GM23338 (cell line): ENCODE measurements at regions not wholly inside any gene's neighbourhood (a gene's known extent, or its start where the extent isn't known, plus 50 kb on each side); places are given as distances from the start of the nearest gene placed in this dataset.

Experiments used
- ATAC-seq: fragments of 200-7000 bp; cut with Tn5 transposase; 3 replicates; pipeline ENCODE4 v1.9.1; 2020
- DNase-seq: peaks from one replicate; pipeline ENCODE4 v3.0.0-alpha.2; 2015; ENCODE audit warnings: low spot score
- H2AFZ ChIP-seq: fragments of 200-600 bp; sonication (generic); 2 replicates; pipeline ENCODE4 v1.8.0; 2016; ENCODE audit warnings: antibody characterized with exemption, mild to moderate bottlenecking, moderate library complexity
- H3F3A ChIP-seq: fragments of 200-600 bp; sonication (generic); replicated peaks from 2 replicates; pipeline ENCODE4 v1.8.0; 2017; ENCODE audit warnings: antibody characterized with exemption, mixed run types, low read depth
- H3K27ac ChIP-seq: fragments of 200-600 bp; sonication (generic); 2 replicates; pipeline ENCODE4 v1.6.1; 2016; ENCODE audit warnings: low read depth
- H3K27me3 ChIP-seq: fragments of 200-600 bp; sonication (generic); 2 replicates; pipeline ENCODE4 v1.8.0; 2016; ENCODE audit warnings: mild to moderate bottlenecking, mixed run types, moderate library complexity; ENCODE audit not compliant: insufficient read depth
- H3K36me3 ChIP-seq: fragments of 200-600 bp; sonication (generic); 2 replicates; pipeline ENCODE4 v1.8.0; 2016; ENCODE audit warnings: mild to moderate bottlenecking; ENCODE audit not compliant: insufficient read depth
- H3K4me1 ChIP-seq: fragments of 200-600 bp; sonication (generic); 2 replicates; pipeline ENCODE4 v1.8.0; 2016; ENCODE audit warnings: mild to moderate bottlenecking, moderate library complexity; ENCODE audit not compliant: insufficient read depth
- H3K4me2 ChIP-seq: fragments of 200-600 bp; sonication (generic); 2 replicates; pipeline ENCODE4 v1.7.1; 2017; ENCODE audit warnings: mixed run types
- H3K4me3 ChIP-seq: fragments of 200-600 bp; sonication (generic); 2 replicates; pipeline ENCODE4 v1.6.1; 2016; ENCODE audit warnings: mixed run types
- H3K79me2 ChIP-seq: fragments of 200-600 bp; sonication (generic); replicated peaks from 2 replicates; pipeline ENCODE4 v1.8.0; 2017; ENCODE audit warnings: mild to moderate bottlenecking; ENCODE audit not compliant: insufficient read depth
- H3K9me2 ChIP-seq: fragments of 200-600 bp; sonication (generic); 2 replicates; pipeline ENCODE4 v1.8.0; 2017; ENCODE audit not compliant: insufficient read depth
- H4K20me1 ChIP-seq: fragments of 200-600 bp; sonication (generic); replicated peaks from 2 replicates; pipeline ENCODE4 v1.8.0; 2017; ENCODE audit warnings: mild to moderate bottlenecking; ENCODE audit not compliant: insufficient read depth
- H3K27ac Mint-ChIP-seq: 2 replicates; pipeline ENCODE4 v1.8.0; 2020; ENCODE audit warnings: inconsistent platforms, mild to moderate bottlenecking, moderate library complexity, mixed read lengths
- H3K27me3 Mint-ChIP-seq: 3 replicates; pipeline ENCODE4 v1.8.0; 2022; ENCODE audit warnings: low read depth, mild to moderate bottlenecking, moderate library complexity, mixed read lengths, inconsistent platforms; ENCODE audit not compliant: insufficient read depth, poor library complexity
- H3K36me3 Mint-ChIP-seq: 3 replicates; pipeline ENCODE4 v1.8.0; 2021; ENCODE audit warnings: low read depth, mild to moderate bottlenecking, inconsistent platforms, moderate library complexity, mixed read lengths
- H3K4me1 Mint-ChIP-seq: 3 replicates; pipeline ENCODE4 v1.8.0; 2020; ENCODE audit warnings: mild to moderate bottlenecking, inconsistent platforms, mixed read lengths
- H3K4me3 Mint-ChIP-seq: 3 replicates; pipeline ENCODE4 v1.8.0; 2021; ENCODE audit warnings: moderate library complexity, mild to moderate bottlenecking, inconsistent platforms, mixed read lengths
- H3K9me3 Mint-ChIP-seq: 3 replicates; pipeline ENCODE4 v1.8.0; 2020; ENCODE audit warnings: moderate library complexity, mild to moderate bottlenecking, inconsistent platforms, mixed read lengths
- CREB1 ChIP-seq: fragments of 250-450 bp; sonication (Bioruptor Pico); IDR thresholded peaks from 2 replicates; pipeline ENCODE4 v1.5.0; 2020; ENCODE audit warnings: low read depth, mild to moderate bottlenecking, moderate library complexity
- EZH2 ChIP-seq: fragments of 200-600 bp; sonication (generic); IDR thresholded peaks from one replicate; pipeline ENCODE4 v1.8.0; 2017; ENCODE audit warnings: antibody characterized with exemption, mild to moderate bottlenecking, low read depth; ENCODE audit not compliant: unreplicated experiment
- EZH2phosphoT487 ChIP-seq: fragments of 200-600 bp; sonication (generic); IDR thresholded peaks from one replicate; pipeline ENCODE4 v1.8.1; 2018; ENCODE audit warnings: antibody characterized with exemption; ENCODE audit not compliant: unreplicated experiment
- JUNB ChIP-seq: IDR thresholded peaks from one replicate; pipeline ENCODE4 v1.6.1; 2016; ENCODE audit warnings: antibody characterized with exemption; ENCODE audit not compliant: unreplicated experiment
- NANOG ChIP-seq: IDR thresholded peaks from 2 replicates; pipeline ENCODE4 v1.6.1; 2016; ENCODE audit warnings: antibody characterized with exemption, borderline replicate concordance
- POLR2AphosphoS5 ChIP-seq: IDR thresholded peaks from 2 replicates; pipeline ENCODE4 v1.6.1; 2016; ENCODE audit warnings: antibody characterized with exemption, low read depth
- STAT1 ChIP-seq: IDR thresholded peaks from one replicate; pipeline ENCODE4 v1.6.1; 2016; ENCODE audit warnings: antibody characterized with exemption; ENCODE audit not compliant: unreplicated experiment
- ZNF114 ChIP-seq: fragments of 250-450 bp; sonication (Bioruptor Pico); IDR thresholded peaks from 2 replicates; pipeline ENCODE4 v1.5.0; 2020; ENCODE audit warnings: mild to moderate bottlenecking, moderate library complexity
- ZNF331 ChIP-seq: fragments of 250-450 bp; sonication (Bioruptor Pico); IDR thresholded peaks from 2 replicates; pipeline ENCODE4 v1.5.0; 2020; ENCODE audit warnings: low read depth, mild to moderate bottlenecking, moderate library complexity
- TF ChIP-seq, protein P1 (sequence below), 2 experiments: fragments of 200-600 bp in 1 of 2; sonication (generic) in 1 of 2; conservative IDR thresholded peaks; 2 replicates each; pipeline versions ENCODE4 v1.5.1 to v1.6.1; 2016 to 2017; ENCODE audit warnings: antibody characterized with exemption in 2 of 2, low read depth in 2 of 2, mild to moderate bottlenecking in 2 of 2, moderate library complexity in 1 of 2
- TF ChIP-seq, protein P2 (sequence below): IDR thresholded peaks from 2 replicates; pipeline ENCODE4 v1.6.1; 2016; ENCODE audit warnings: antibody characterized with exemption
- TF ChIP-seq, protein P3 (sequence below): IDR thresholded peaks from one replicate; pipeline ENCODE4 v1.6.1; 2018; ENCODE audit warnings: antibody characterized with exemption; ENCODE audit not compliant: unreplicated experiment
- TF ChIP-seq, protein P4 (sequence below): fragments of 250-450 bp; sonication (Bioruptor Pico); IDR thresholded peaks from 2 replicates; pipeline ENCODE4 v1.5.0; 2020; ENCODE audit warnings: mild to moderate bottlenecking, moderate library complexity

DNA sequence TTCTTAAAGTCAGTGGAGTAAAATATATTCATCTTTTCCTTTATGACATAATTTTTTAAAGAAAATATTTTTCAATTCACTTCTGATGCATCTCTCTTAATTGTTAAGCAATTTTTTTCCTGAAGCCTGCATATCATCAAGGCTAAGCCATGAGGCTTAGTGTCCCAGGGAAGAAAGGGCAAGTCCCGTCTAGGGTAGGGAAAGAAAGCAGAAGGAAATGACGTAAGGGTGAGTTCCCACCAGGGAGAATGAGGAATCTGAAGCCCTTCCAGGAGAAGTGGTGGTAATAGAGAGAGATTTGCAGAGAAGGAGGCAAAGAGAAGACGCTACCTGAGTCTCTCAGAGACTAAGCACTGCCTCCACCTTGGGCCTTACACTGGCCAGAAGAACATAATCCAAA is 96.8 kb upstream of the NFE2L3 start:
- H3K79me2 ChIP-seq = no peaks in the 10 kb centered on the region
- no peaks in the 10 kb centered on the region for H3K4me1 Mint-ChIP-seq

More for the DNA sequence above, 96.8 kb upstream of the NFE2L3 start:
- no peak overlapping the region for H3K27ac ChIP-seq
- no peak overlapping the region for H3K4me2 ChIP-seq
- H4K20me1 ChIP-seq = no peaks in the 10 kb centered on the region
- Mint-ChIP-seq H3K9me3 (no peaks in the 10 kb centered on the region; the same call in 1 of the 3 replicates), H3K27me3 (peaks cover 2% of the 10 kb centered on the region), H3K4me3 (no peak overlapping the region), H3K27ac (no peak overlapping the region), H3K36me3 (no peaks in the 10 kb centered on the region)
- H3F3A ChIP-seq = no peaks in the 10 kb centered on the region
- no peak overlapping the region for H2AFZ ChIP-seq
- H3K27me3 ChIP-seq = no peaks in the 10 kb centered on the region
- DNase-seq (no peak), ATAC-seq (no peak)
- H3K4me1 ChIP-seq = no peaks in the 10 kb centered on the region
- no peaks in the 10 kb centered on the region for H3K9me2 ChIP-seq
- H3K4me3 ChIP-seq = no peak overlapping the region
- no peaks in the 10 kb centered on the region for H3K36me3 ChIP-seq
- TF ChIP-seq STAT1 (no peak), CREB1 (CRISPR knock-in tag) (no peak), POLR2AphosphoS5 (no peak), ZNF331 (CRISPR knock-in tag) (no peak), JUNB (no peak), NANOG (no peak), ZNF114 (no peak), EZH2phosphoT487 (no peak), EZH2 (no peak)
- TF ChIP-seq, protein P1, sequence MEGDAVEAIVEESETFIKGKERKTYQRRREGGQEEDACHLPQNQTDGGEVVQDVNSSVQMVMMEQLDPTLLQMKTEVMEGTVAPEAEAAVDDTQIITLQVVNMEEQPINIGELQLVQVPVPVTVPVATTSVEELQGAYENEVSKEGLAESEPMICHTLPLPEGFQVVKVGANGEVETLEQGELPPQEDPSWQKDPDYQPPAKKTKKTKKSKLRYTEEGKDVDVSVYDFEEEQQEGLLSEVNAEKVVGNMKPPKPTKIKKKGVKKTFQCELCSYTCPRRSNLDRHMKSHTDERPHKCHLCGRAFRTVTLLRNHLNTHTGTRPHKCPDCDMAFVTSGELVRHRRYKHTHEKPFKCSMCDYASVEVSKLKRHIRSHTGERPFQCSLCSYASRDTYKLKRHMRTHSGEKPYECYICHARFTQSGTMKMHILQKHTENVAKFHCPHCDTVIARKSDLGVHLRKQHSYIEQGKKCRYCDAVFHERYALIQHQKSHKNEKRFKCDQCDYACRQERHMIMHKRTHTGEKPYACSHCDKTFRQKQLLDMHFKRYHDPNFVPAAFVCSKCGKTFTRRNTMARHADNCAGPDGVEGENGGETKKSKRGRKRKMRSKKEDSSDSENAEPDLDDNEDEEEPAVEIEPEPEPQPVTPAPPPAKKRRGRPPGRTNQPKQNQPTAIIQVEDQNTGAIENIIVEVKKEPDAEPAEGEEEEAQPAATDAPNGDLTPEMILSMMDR (conservative IDR thresholded peaks at IDR 0.05; ENCODE audit: low read depth in 2 of 2) = no peak
- TF ChIP-seq, protein P2, sequence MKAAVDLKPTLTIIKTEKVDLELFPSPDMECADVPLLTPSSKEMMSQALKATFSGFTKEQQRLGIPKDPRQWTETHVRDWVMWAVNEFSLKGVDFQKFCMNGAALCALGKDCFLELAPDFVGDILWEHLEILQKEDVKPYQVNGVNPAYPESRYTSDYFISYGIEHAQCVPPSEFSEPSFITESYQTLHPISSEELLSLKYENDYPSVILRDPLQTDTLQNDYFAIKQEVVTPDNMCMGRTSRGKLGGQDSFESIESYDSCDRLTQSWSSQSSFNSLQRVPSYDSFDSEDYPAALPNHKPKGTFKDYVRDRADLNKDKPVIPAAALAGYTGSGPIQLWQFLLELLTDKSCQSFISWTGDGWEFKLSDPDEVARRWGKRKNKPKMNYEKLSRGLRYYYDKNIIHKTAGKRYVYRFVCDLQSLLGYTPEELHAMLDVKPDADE = no peak
- TF ChIP-seq, protein P3, sequence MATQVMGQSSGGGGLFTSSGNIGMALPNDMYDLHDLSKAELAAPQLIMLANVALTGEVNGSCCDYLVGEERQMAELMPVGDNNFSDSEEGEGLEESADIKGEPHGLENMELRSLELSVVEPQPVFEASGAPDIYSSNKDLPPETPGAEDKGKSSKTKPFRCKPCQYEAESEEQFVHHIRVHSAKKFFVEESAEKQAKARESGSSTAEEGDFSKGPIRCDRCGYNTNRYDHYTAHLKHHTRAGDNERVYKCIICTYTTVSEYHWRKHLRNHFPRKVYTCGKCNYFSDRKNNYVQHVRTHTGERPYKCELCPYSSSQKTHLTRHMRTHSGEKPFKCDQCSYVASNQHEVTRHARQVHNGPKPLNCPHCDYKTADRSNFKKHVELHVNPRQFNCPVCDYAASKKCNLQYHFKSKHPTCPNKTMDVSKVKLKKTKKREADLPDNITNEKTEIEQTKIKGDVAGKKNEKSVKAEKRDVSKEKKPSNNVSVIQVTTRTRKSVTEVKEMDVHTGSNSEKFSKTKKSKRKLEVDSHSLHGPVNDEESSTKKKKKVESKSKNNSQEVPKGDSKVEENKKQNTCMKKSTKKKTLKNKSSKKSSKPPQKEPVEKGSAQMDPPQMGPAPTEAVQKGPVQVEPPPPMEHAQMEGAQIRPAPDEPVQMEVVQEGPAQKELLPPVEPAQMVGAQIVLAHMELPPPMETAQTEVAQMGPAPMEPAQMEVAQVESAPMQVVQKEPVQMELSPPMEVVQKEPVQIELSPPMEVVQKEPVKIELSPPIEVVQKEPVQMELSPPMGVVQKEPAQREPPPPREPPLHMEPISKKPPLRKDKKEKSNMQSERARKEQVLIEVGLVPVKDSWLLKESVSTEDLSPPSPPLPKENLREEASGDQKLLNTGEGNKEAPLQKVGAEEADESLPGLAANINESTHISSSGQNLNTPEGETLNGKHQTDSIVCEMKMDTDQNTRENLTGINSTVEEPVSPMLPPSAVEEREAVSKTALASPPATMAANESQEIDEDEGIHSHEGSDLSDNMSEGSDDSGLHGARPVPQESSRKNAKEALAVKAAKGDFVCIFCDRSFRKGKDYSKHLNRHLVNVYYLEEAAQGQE = no peak
- TF ChIP-seq, protein P4, sequence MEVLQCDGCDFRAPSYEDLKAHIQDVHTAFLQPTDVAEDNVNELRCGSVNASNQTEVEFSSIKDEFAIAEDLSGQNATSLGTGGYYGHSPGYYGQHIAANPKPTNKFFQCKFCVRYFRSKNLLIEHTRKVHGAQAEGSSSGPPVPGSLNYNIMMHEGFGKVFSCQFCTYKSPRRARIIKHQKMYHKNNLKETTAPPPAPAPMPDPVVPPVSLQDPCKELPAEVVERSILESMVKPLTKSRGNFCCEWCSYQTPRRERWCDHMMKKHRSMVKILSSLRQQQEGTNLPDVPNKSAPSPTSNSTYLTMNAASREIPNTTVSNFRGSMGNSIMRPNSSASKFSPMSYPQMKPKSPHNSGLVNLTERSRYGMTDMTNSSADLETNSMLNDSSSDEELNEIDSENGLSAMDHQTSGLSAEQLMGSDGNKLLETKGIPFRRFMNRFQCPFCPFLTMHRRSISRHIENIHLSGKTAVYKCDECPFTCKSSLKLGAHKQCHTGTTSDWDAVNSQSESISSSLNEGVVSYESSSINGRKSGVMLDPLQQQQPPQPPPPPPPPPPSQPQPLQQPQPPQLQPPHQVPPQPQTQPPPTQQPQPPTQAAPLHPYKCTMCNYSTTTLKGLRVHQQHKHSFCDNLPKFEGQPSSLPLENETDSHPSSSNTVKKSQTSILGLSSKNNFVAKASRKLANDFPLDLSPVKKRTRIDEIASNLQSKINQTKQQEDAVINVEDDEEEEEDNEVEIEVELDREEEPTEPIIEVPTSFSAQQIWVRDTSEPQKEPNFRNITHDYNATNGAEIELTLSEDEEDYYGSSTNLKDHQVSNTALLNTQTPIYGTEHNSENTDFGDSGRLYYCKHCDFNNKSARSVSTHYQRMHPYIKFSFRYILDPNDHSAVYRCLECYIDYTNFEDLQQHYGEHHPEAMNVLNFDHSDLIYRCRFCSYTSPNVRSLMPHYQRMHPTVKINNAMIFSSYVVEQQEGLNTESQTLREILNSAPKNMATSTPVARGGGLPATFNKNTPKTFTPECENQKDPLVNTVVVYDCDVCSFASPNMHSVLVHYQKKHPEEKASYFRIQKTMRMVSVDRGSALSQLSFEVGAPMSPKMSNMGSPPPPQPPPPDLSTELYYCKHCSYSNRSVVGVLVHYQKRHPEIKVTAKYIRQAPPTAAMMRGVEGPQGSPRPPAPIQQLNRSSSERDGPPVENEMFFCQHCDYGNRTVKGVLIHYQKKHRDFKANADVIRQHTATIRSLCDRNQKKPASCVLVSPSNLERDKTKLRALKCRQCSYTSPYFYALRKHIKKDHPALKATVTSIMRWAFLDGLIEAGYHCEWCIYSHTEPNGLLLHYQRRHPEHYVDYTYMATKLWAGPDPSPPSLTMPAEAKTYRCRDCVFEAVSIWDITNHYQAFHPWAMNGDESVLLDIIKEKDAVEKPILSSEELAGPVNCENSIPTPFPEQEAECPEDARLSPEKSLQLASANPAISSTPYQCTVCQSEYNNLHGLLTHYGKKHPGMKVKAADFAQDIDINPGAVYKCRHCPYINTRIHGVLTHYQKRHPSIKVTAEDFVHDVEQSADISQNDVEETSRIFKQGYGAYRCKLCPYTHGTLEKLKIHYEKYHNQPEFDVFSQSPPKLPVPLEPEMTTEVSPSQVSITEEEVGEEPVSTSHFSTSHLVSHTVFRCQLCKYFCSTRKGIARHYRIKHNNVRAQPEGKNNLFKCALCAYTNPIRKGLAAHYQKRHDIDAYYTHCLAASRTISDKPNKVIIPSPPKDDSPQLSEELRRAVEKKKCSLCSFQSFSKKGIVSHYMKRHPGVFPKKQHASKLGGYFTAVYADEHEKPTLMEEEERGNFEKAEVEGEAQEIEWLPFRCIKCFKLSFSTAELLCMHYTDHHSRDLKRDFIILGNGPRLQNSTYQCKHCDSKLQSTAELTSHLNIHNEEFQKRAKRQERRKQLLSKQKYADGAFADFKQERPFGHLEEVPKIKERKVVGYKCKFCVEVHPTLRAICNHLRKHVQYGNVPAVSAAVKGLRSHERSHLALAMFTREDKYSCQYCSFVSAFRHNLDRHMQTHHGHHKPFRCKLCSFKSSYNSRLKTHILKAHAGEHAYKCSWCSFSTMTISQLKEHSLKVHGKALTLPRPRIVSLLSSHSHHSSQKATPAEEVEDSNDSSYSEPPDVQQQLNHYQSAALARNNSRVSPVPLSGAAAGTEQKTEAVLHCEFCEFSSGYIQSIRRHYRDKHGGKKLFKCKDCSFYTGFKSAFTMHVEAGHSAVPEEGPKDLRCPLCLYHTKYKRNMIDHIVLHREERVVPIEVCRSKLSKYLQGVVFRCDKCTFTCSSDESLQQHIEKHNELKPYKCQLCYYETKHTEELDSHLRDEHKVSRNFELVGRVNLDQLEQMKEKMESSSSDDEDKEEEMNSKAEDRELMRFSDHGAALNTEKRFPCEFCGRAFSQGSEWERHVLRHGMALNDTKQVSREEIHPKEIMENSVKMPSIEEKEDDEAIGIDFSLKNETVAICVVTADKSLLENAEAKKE (CRISPR knock-in tag) = no peak
